ENCODE measurements at regions not wholly inside any gene's neighbourhood (a gene's known extent, or its start where the extent isn't known, plus 50 kb on each side); places are given as distances from the start of the nearest gene placed in this dataset.

DNA sequence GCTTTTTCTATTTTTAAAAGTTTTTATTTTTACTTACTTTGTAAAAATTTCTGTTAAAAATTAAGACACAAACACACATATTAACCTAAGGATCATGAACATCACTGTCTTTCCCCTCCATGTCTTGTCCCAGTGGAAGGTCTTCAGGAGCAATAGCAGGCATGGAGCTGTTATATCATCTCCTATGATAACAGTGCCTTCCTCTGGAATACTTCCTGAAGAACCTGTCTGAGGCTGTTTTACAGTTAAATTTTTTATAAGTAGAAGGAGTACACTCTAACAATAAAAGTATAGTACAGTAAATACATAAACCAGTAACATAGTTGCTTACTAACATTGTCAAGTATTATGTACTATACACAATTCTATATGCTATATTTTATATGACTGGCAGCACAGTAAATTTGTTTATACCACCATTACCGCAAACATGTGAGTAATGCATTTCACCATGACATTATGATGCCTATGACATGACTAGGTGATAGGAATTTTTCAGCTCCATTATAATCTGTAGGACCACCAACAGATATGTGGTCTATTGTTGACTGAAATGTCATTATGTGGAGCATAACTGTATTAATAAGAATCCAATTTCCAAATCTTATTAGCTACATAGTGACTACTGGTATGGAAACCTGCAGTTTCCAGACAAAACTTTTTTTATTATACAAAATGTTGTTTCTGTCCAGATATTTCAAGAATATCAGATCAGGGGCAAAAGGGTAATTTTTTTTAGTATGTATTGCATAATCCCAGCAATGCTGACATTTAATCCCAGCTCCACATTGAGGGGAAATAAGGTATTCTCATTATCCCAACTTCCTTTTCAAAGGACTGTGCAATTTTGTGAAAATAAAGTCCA lies 337.2 kb upstream of the SLC39A10 start:
- Histone ChIP-seq H3K27ac (ENCODE audit: low read depth, low read length) (no peak overlapping the region), H3K36me3 (ENCODE audit: insufficient read depth, low read length) (no peaks in the 10 kb centered on the region), H3K4me3 (ENCODE audit: low read length) (no peak overlapping the region), H3K9me3 (ENCODE audit: insufficient read depth, low read depth, low read length) (0 out of 2 replicates have a peak, but pooled peaks cover 6% of the 10 kb centered on the region), H3K27me3 (ENCODE audit: insufficient read depth, low read length) (no peaks in the 10 kb centered on the region), H3K4me1 (ENCODE audit: insufficient read depth, low read length) (no peaks in the 10 kb centered on the region; the same call in 1 of the 2 replicates), H3K9ac (ENCODE audit: low read depth, low read length) (no peak overlapping the region)
- WGBS = no CpG with 5 or more reads among the region's 1 CpG

DNA sequence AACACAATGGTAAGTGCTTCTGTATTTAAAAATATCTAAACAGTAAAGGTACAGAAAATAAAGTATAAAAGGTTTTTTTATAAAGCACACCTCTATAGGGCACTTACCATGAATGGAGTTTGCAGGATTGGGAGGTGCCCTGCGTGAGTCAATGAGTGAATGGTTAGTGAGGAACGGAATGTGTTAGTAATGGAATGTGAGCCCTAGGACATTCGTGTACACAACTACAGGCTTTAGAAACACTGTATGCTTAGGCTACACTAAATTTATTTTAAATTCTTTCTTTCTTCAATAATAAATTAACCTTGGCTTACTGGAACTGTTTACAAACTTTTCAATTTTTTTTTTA lies 337.9 kb upstream of the SLC39A10 start:
- H3K4me3 ChIP-seq (ENCODE audit: low read length) = no peak overlapping the region
- 51% methylated on average over 3 of the region's 3 CpGs for WGBS
- no peak overlapping the region for H3K9ac ChIP-seq (ENCODE audit: low read depth, low read length)
- no peaks in the 10 kb centered on the region for H3K36me3 ChIP-seq (ENCODE audit: insufficient read depth, low read length)
- 0 out of 2 replicates have a peak, but pooled peaks cover 3% of the 10 kb centered on the region for H3K9me3 ChIP-seq (ENCODE audit: insufficient read depth, low read depth, low read length)
- no peaks in the 10 kb centered on the region for H3K27me3 ChIP-seq (ENCODE audit: insufficient read depth, low read length)
- no peaks in the 10 kb centered on the region; the same call in 1 of the 2 replicates for H3K4me1 ChIP-seq (ENCODE audit: insufficient read depth, low read length)
- no peak overlapping the region for H3K27ac ChIP-seq (ENCODE audit: low read depth, low read length)

DNA sequence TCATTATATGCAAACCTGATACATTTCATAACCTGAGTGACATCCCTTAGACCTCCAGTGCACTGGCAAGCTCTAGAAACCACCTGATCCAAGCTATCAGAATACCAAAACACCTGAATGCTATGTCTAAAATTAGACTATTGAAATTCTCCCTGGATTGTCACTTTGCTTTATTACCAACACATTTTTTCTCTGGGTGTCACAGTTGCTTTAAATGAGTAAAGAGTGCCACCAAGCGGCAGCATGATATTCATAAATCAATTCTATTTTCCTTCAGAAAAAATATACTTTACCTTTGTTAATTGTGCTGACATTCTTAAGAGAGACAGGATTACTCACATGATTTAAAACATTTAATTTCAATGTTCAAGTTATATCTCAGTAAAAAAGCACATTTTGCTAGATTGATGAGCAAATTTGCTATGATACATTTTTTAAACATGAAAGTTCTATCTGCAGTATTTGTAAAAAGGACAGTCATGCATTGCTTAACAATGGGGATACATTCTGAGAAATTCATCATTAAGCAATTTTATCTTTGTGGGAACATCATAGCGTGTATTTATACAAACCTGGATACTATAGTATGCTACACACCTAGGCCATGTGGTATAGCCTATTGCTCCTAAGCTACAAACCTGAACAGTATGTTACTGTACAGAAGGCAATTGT lies 338.4 kb upstream of the SLC39A10 start:
- no peak overlapping the region for H3K9ac ChIP-seq (ENCODE audit: low read depth, low read length)
- H3K27me3 ChIP-seq (ENCODE audit: insufficient read depth, low read length) = no peaks in the 10 kb centered on the region
- H3K4me1 ChIP-seq (ENCODE audit: insufficient read depth, low read length) = no peaks in the 10 kb centered on the region; the same call in 1 of the 2 replicates
- WGBS = no CpG with 5 or more reads among the region's 2 CpGs
- H3K27ac ChIP-seq (ENCODE audit: low read depth, low read length) = no peak overlapping the region
- H3K4me3 ChIP-seq (ENCODE audit: low read length) = no peak overlapping the region
- no peaks in the 10 kb centered on the region for H3K36me3 ChIP-seq (ENCODE audit: insufficient read depth, low read length)
- no peaks in the 10 kb centered on the region for H3K9me3 ChIP-seq (ENCODE audit: insufficient read depth, low read depth, low read length)

DNA sequence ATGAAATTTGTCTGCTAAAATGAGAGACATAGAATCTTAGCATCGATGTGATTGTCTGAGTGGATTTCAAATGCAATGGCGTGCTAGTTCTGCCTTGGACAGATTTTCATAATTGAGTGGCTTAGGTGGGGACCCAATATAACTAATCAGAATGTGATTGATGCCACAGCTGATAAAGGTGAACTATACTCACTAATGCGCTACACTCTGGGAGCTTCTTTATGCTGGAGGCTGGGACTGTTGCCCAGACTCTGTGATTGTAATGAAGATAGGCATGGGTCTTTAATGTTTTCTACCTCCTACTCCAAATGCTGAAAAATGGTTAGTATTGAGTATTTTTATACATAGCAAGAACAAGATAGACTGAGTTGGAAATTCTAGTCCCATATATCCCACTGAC lies 339.5 kb upstream of the SLC39A10 start:
- Histone ChIP-seq H3K27me3 (ENCODE audit: insufficient read depth, low read length) (no peaks in the 10 kb centered on the region), H3K36me3 (ENCODE audit: insufficient read depth, low read length) (no peaks in the 10 kb centered on the region), H3K4me1 (ENCODE audit: insufficient read depth, low read length) (no peaks in the 10 kb centered on the region; the same call in 1 of the 2 replicates), H3K4me3 (ENCODE audit: low read length) (no peak overlapping the region), H3K9me3 (ENCODE audit: insufficient read depth, low read depth, low read length) (no peaks in the 10 kb centered on the region), H3K9ac (ENCODE audit: low read depth, low read length) (no peak overlapping the region), H3K27ac (ENCODE audit: low read depth, low read length) (no peak overlapping the region)
- WGBS = 96% methylated on average over 3 of the region's 3 CpGs

DNA sequence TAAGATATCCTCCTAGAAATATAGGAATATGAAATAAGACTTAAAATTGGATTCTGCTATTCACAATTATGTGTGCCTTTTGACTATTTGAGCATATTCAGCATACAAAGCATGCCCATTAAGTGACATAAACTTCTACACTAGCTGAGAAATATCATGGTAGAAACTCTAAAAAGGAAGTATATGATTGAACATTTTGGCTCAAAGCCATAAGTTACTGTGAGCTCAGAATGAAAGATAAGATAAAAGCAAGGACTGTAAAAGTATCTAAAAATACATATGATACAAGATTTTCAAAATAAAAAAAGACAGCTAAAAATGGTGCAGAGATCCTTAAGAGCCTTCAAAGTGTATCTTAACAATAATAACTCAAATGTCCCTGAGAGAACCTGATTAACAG lies 340.5 kb upstream of the SLC39A10 start:
- no peak overlapping the region for H3K9ac ChIP-seq (ENCODE audit: low read depth, low read length)
- no peaks in the 10 kb centered on the region; the same call in 1 of the 2 replicates for H3K4me1 ChIP-seq (ENCODE audit: insufficient read depth, low read length)
- H3K4me3 ChIP-seq (ENCODE audit: low read length) = no peak overlapping the region
- H3K9me3 ChIP-seq (ENCODE audit: insufficient read depth, low read depth, low read length) = no peaks in the 10 kb centered on the region
- H3K36me3 ChIP-seq (ENCODE audit: insufficient read depth, low read length) = no peaks in the 10 kb centered on the region
- no peaks in the 10 kb centered on the region for H3K27me3 ChIP-seq (ENCODE audit: insufficient read depth, low read length)
- H3K27ac ChIP-seq (ENCODE audit: low read depth, low read length) = no peak overlapping the region

DNA sequence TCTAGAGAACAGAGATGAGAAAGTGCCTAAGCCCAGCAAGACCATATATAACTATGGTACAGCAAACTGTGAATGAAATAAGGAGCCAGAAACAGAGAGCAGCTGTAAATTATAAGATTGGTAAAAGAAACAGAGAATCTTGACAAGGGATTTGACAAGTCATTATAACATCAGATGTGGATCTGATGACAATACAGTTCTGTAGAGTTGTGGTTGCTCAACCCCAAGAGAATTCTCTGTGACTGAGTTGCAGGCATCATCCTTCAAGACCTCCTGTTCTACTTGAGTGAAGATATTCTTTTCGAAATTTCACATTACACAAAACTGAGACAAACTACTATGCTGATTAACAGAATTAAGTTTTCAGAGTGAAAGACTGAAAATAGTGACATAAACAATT lies 343.1 kb upstream of the SLC39A10 start:
- Histone ChIP-seq H3K27me3 (ENCODE audit: insufficient read depth, low read length) (peaks cover 5% of the 10 kb centered on the region; the same call in 1 of the 2 replicates), H3K4me3 (ENCODE audit: low read length) (no peak overlapping the region), H3K9me3 (ENCODE audit: insufficient read depth, low read depth, low read length) (no peaks in the 10 kb centered on the region), H3K27ac (ENCODE audit: low read depth, low read length) (no peak overlapping the region), H3K9ac (ENCODE audit: low read depth, low read length) (no peak overlapping the region), H3K4me1 (ENCODE audit: insufficient read depth, low read length) (no peaks in the 10 kb centered on the region; the same call in 1 of the 2 replicates), H3K36me3 (ENCODE audit: insufficient read depth, low read length) (no peaks in the 10 kb centered on the region)
- no CpG with 5 or more reads among the region's 1 CpG for WGBS

DNA sequence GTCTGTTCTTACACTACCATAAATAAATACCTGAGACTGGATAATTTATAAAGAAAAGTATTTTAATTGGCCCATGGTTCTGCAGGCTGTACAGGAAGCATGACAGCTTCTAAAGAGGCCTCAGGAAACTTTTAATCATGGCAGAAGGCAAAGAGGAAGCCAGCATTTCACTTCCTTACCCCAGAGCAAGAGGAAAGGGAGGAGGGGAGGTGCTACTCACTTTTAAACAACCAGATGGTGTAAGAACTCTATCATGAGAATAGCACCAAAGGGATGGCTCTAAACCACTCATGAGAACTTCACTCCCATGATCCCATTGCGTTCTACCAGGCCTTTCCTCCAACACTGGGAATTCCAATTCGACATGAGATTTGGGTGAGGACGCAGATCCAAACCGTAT lies 344.4 kb upstream of the SLC39A10 start:
- 83% methylated on average over 1 of the region's 4 CpGs for WGBS
- no peak overlapping the region for H3K27ac ChIP-seq (ENCODE audit: low read depth, low read length)
- no peaks in the 10 kb centered on the region for H3K9me3 ChIP-seq (ENCODE audit: insufficient read depth, low read depth, low read length)
- H3K9ac ChIP-seq (ENCODE audit: low read depth, low read length) = no peak overlapping the region
- H3K4me1 ChIP-seq (ENCODE audit: insufficient read depth, low read length) = peaks cover 10% of the 10 kb centered on the region; the same call in 1 of the 2 replicates
- H3K36me3 ChIP-seq (ENCODE audit: insufficient read depth, low read length) = no peaks in the 10 kb centered on the region
- no peak overlapping the region for H3K4me3 ChIP-seq (ENCODE audit: low read length)
- peaks cover 14% of the 10 kb centered on the region; the same call in 1 of the 2 replicates for H3K27me3 ChIP-seq (ENCODE audit: insufficient read depth, low read length)

DNA sequence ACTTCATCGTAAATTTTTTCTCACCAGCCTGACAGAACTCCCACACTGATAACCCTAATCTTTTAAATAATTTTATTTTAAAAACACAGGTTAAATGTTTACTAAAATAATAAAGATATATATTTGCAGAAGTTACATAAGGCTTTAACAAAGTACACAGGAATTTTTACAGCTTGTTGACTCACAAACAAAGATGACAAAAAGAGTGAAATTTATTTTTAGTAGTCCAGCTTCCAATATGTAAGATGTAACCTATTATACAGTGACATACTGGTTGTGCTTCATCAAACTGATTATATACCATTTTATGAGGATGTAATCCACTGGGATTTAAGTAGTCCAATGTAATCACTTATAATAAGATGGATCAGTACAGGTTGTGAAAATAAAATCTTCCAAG lies 348.9 kb upstream of the SLC39A10 start:
- 50% methylated on average over 1 of the region's 1 CpG for WGBS
- Histone ChIP-seq H3K27me3 (ENCODE audit: insufficient read depth, low read length) (peaks cover 22% of the 10 kb centered on the region), H3K4me3 (ENCODE audit: low read length) (no peak overlapping the region), H3K27ac (ENCODE audit: low read depth, low read length) (no peak overlapping the region), H3K4me1 (ENCODE audit: insufficient read depth, low read length) (peaks cover 36% of the 10 kb centered on the region), H3K36me3 (ENCODE audit: insufficient read depth, low read length) (no peaks in the 10 kb centered on the region), H3K9me3 (ENCODE audit: insufficient read depth, low read depth, low read length) (no peaks in the 10 kb centered on the region), H3K9ac (ENCODE audit: low read depth, low read length) (no peak overlapping the region)

DNA sequence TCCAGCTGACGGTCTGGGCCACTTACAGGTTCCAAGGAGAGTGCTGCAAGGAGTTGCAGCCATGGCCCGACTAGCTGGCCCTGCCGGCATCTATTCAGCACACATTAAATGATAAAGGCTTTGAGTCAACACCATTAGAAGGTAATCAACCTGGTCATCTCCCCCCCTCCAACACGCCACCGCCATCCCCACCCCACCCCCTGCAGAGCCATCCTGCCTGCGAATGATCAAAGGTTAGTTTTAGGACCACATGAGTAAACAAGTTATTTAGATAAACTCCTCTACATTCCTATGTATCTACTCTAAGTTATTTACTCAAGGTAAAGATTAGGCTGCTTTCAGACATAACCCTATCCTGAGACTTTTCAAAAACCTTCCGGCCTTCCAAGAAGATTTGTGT lies 349.3 kb upstream of the SLC39A10 start:
- Histone ChIP-seq H3K9me3 (ENCODE audit: insufficient read depth, low read depth, low read length) (no peaks in the 10 kb centered on the region), H3K4me1 (ENCODE audit: insufficient read depth, low read length) (peaks cover 36% of the 10 kb centered on the region), H3K9ac (ENCODE audit: low read depth, low read length) (no peak overlapping the region), H3K27ac (ENCODE audit: low read depth, low read length) (no peak overlapping the region), H3K36me3 (ENCODE audit: insufficient read depth, low read length) (no peaks in the 10 kb centered on the region), H3K27me3 (ENCODE audit: insufficient read depth, low read length) (peaks cover 22% of the 10 kb centered on the region), H3K4me3 (ENCODE audit: low read length) (no peak overlapping the region)
- 18% methylated on average over 7 of the region's 7 CpGs for WGBS

DNA sequence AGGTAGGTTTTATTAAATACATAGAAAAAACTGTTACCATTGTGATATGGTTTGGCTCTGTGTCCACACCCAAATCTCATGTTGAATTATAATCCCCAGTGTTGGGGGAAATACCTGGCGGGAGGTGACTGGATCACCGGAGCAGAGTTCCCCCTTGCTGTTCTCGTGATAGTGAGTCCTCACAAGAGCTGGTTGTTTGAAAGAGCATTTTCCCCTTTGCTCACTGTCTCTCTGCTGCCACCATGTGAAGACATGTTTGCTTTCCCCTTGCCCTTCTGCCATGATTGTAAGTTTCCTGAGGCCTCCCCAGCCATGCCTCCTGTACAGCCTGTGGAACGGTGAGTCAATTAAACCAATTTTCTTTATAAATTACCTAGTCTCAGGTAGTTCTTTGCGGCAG lies 352.7 kb upstream of the SLC39A10 start:
- 79% methylated on average over 5 of the region's 5 CpGs for WGBS
- peaks cover 20% of the 10 kb centered on the region for H3K27me3 ChIP-seq (ENCODE audit: insufficient read depth, low read length)

DNA sequence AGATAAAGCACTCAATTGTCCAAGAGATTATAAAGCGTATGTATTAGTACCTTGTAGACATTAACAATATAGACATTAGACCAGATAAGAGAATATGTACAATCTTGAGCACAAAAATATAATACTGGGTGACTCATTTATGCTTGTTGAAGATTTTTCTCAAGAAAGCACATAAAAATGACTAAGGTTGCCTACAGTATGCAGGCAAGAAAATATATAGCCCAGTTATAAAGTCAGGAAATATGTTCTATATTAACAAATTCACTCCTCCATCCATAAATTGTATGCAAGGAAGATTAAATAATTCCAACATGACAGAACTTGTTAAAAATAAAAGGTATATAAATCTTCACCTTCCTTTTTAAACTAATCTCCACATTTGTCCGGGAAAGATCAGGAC lies 356.4 kb upstream of the SLC39A10 start:
- Histone ChIP-seq H3K9ac (ENCODE audit: low read depth, low read length) (no peak overlapping the region), H3K4me1 (ENCODE audit: insufficient read depth, low read length) (peaks cover 7% of the 10 kb centered on the region), H3K27ac (ENCODE audit: low read depth, low read length) (no peak overlapping the region), H3K4me3 (ENCODE audit: low read length) (no peak overlapping the region), H3K36me3 (ENCODE audit: insufficient read depth, low read length) (no peaks in the 10 kb centered on the region), H3K27me3 (ENCODE audit: insufficient read depth, low read length) (no peaks in the 10 kb centered on the region; the same call in 1 of the 2 replicates), H3K9me3 (ENCODE audit: insufficient read depth, low read depth, low read length) (no peaks in the 10 kb centered on the region)
- WGBS = 75% methylated on average over 1 of the region's 2 CpGs

More for the DNA sequence above, 352.7 kb upstream of the SLC39A10 start:
- H3K36me3 ChIP-seq (ENCODE audit: insufficient read depth, low read length) = no peaks in the 10 kb centered on the region
- no peak overlapping the region for H3K4me3 ChIP-seq (ENCODE audit: low read length)
- H3K4me1 ChIP-seq (ENCODE audit: insufficient read depth, low read length) = peaks cover 36% of the 10 kb centered on the region
- no peak overlapping the region for H3K27ac ChIP-seq (ENCODE audit: low read depth, low read length)
- no peak overlapping the region for H3K9ac ChIP-seq (ENCODE audit: low read depth, low read length)
- no peaks in the 10 kb centered on the region for H3K9me3 ChIP-seq (ENCODE audit: insufficient read depth, low read depth, low read length)
